ENCODE measurements at regions not wholly inside any gene's neighbourhood (a gene's known extent, or its start where the extent isn't known, plus 50 kb on each side); places are given as distances from the start of the nearest gene placed in this dataset.

DNA sequence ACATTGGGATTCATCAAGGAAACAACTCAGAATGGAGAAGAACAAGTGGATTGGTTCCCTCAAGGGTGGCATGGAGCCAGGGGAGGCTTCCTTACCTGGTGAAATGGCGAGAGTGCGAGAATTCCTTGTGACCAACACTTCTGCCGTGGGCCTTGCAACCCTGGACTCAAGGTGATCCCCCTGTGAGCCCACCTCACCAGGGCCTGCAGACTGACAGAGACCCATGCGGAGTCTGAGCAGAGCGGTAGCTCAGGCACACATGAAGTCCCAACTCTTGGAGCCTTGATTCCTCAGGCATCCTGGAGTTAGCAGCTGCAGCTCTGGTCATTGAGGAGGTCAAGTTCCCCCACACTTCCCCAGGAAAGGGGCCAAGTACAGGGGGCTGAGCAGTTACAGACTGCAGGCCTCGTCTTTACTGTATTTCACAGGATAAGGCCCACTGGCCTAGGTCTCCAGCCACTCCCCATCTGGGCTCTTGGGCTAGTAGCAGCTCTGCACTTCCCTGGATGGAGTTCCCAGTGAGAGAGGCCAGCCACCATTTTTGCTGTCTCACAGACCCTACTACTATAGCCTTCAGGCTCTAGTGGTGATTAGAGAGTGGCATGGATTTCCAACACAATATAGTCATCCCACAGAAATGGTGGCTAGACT, 269.5 kb upstream of the DCBLD2 start:
- no peaks in the 10 kb centered on the region for H3K79me2 ChIP-seq (ENCODE audit: insufficient read depth, low read length)
- no peaks in the 10 kb centered on the region for H3K4me1 ChIP-seq (ENCODE audit: insufficient read depth, low read length)
- no peak overlapping the region for H3K4me2 ChIP-seq (ENCODE audit: low read length)
- H3K36me3 ChIP-seq (ENCODE audit: insufficient read depth, low read length): no peaks in the 10 kb centered on the region
- Mint-ChIP-seq H3K4me3 (ENCODE audit: unreplicated experiment) (no peak overlapping the region), H3K27me3 (ENCODE audit: low read depth, unreplicated experiment) (no peaks in the 10 kb centered on the region), H3K9me3 (ENCODE audit: unreplicated experiment) (peaks cover 7% of the 10 kb centered on the region), H3K36me3 (ENCODE audit: low read depth, unreplicated experiment) (peaks cover 4% of the 10 kb centered on the region), H3K27ac (ENCODE audit: unreplicated experiment) (no peak overlapping the region), H3K4me1 (ENCODE audit: low read depth, unreplicated experiment) (no peaks in the 10 kb centered on the region)
- no peaks in the 10 kb centered on the region for H3K27me3 ChIP-seq (ENCODE audit: insufficient read depth, low read length)
- H4K20me1 ChIP-seq (ENCODE audit: insufficient read depth, low read length): no peaks in the 10 kb centered on the region
- H2AFZ ChIP-seq (ENCODE audit: low read depth, low read length): no peak overlapping the region
- no peaks in the 10 kb centered on the region for H3K9me3 ChIP-seq (ENCODE audit: insufficient read depth, low read depth, low read length)
- DNase-seq (ENCODE audit: low read depth): no peak
- H3K27ac ChIP-seq (ENCODE audit: low read depth, low read length): no peak overlapping the region
- H3K9ac ChIP-seq (ENCODE audit: low read length): no peak overlapping the region
- TF ChIP-seq CTCF (IDR thresholded peaks at IDR 0.05; ENCODE audit: insufficient read depth, low read depth, low read length): no peak
- FAIRE-seq: no peak
- H3K4me3 ChIP-seq (ENCODE audit: insufficient read depth, low read depth, low read length): no peak overlapping the region

DNA sequence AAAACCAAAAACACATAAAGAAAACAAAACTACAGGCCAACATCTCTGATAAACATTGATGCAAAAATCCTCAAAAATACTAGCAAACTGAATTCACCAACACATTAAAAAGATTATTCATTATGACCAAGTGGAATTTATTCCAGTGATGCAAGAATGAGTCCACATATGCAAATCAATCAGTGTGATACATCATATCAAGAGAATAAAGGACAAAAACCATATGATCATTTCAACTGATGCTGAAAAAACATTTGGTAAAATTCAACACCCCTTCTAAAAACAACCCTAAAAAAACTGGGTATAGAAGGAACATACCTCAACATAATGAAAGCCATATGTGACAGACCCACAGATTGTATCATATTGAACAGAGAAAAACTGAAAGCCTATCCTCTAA, 265.6 kb upstream of the DCBLD2 start:
- Histone ChIP-seq H3K4me2 (ENCODE audit: low read length) (no peak overlapping the region), H3K27ac (ENCODE audit: low read depth, low read length) (no peak overlapping the region), H3K27me3 (ENCODE audit: insufficient read depth, low read length) (no peaks in the 10 kb centered on the region), H3K79me2 (ENCODE audit: insufficient read depth, low read length) (no peaks in the 10 kb centered on the region), H3K9ac (ENCODE audit: low read length) (no peak overlapping the region), H3K4me1 (ENCODE audit: insufficient read depth, low read length) (no peaks in the 10 kb centered on the region), H2AFZ (ENCODE audit: low read depth, low read length) (no peak overlapping the region), H3K9me3 (ENCODE audit: insufficient read depth, low read depth, low read length) (no peaks in the 10 kb centered on the region), H4K20me1 (ENCODE audit: insufficient read depth, low read length) (no peaks in the 10 kb centered on the region), H3K4me3 (ENCODE audit: insufficient read depth, low read depth, low read length) (no peak overlapping the region), H3K36me3 (ENCODE audit: insufficient read depth, low read length) (no peaks in the 10 kb centered on the region)
- no peak overlapping the region for H3K27ac Mint-ChIP-seq (ENCODE audit: unreplicated experiment)
- H3K4me3 Mint-ChIP-seq (ENCODE audit: unreplicated experiment): no peak overlapping the region
- no peaks in the 10 kb centered on the region for H3K27me3 Mint-ChIP-seq (ENCODE audit: low read depth, unreplicated experiment)
- FAIRE-seq (no peak), DNase-seq (ENCODE audit: low read depth) (no peak)
- no peak for TF ChIP-seq EZH2 (IDR thresholded peaks at IDR 0.05; ENCODE audit: insufficient read depth, low read length)
- TF ChIP-seq CTCF (IDR thresholded peaks at IDR 0.05; ENCODE audit: insufficient read depth, low read depth, low read length): no peak
- peaks cover 7% of the 10 kb centered on the region for H3K9me3 Mint-ChIP-seq (ENCODE audit: unreplicated experiment)
- no peaks in the 10 kb centered on the region for H3K4me1 Mint-ChIP-seq (ENCODE audit: low read depth, unreplicated experiment)
- H3K36me3 Mint-ChIP-seq (ENCODE audit: low read depth, unreplicated experiment): peaks cover 4% of the 10 kb centered on the region

- peaks cover 5% of the 10 kb centered on the region for H3K36me3 Mint-ChIP-seq (ENCODE audit: low read depth, unreplicated experiment)
- no peaks in the 10 kb centered on the region for H3K36me3 ChIP-seq (ENCODE audit: insufficient read depth, low read length)
- no peak overlapping the region for H3K9ac ChIP-seq (ENCODE audit: low read length)
- no peaks in the 10 kb centered on the region for H3K79me2 ChIP-seq (ENCODE audit: insufficient read depth, low read length)
- no peaks in the 10 kb centered on the region for H3K27me3 ChIP-seq (ENCODE audit: insufficient read depth, low read length)
- no peak overlapping the region for H3K4me2 ChIP-seq (ENCODE audit: low read length)
- FAIRE-seq: no peak
- peaks cover 13% of the 10 kb centered on the region for H3K9me3 ChIP-seq (ENCODE audit: insufficient read depth, low read depth, low read length)
- H4K20me1 ChIP-seq (ENCODE audit: insufficient read depth, low read length): no peaks in the 10 kb centered on the region
- H3K27ac ChIP-seq (ENCODE audit: low read depth, low read length): no peak overlapping the region
- DNase-seq (ENCODE audit: low read depth): no peak
- no peak overlapping the region for H2AFZ ChIP-seq (ENCODE audit: low read depth, low read length)
- no peaks in the 10 kb centered on the region for H3K4me1 ChIP-seq (ENCODE audit: insufficient read depth, low read length)
- peaks cover 13% of the 10 kb centered on the region for H3K9me3 Mint-ChIP-seq (ENCODE audit: unreplicated experiment)
- H3K27me3 Mint-ChIP-seq (ENCODE audit: low read depth, unreplicated experiment): peaks cover 2% of the 10 kb centered on the region
- H3K4me1 Mint-ChIP-seq (ENCODE audit: low read depth, unreplicated experiment): no peaks in the 10 kb centered on the region
- H3K27ac Mint-ChIP-seq (ENCODE audit: unreplicated experiment): no peak overlapping the region
- H3K4me3 ChIP-seq (ENCODE audit: insufficient read depth, low read depth, low read length): no peak overlapping the region
- H3K4me3 Mint-ChIP-seq (ENCODE audit: unreplicated experiment): no peak overlapping the region
- no peak for TF ChIP-seq EZH2 (IDR thresholded peaks at IDR 0.05; ENCODE audit: insufficient read depth, low read length)
- TF ChIP-seq CTCF (IDR thresholded peaks at IDR 0.05; ENCODE audit: insufficient read depth, low read depth, low read length): no peak
Observed at GRCh38 chr3:99163314-99163713, 261.8 kb upstream of the DCBLD2 start.
